Sigmoid colon (tissue), 4 donors: ENCODE measurements at regions not wholly inside any gene's neighbourhood (a gene's known extent, or its start where the extent isn't known, plus 50 kb on each side); places are given as distances from the start of the nearest gene placed in this dataset.

Experiments used
- CTCF ChIP-seq, 4 experiments: fragments of 450-650 bp in 3 of 4; fragments of 200-600 bp in 1 of 4; IDR thresholded peaks; one replicate each; pipeline ENCODE4 v1.5.1; 2016 to 2019; ENCODE audit warnings: antibody characterized with exemption in 4 of 4, mild to moderate bottlenecking in 3 of 4, moderate library complexity in 2 of 4
- EP300 ChIP-seq, 4 donors: sonication (generic); formaldehyde crosslinking; IDR thresholded peaks; one replicate each; pipeline ENCODE4 v1.6.1; 2017; ENCODE audit warnings: antibody characterized with exemption in 4 of 4
- POLR2A ChIP-seq, 2 donors: fragments of 450-650 bp; IDR thresholded peaks; one replicate each; pipeline ENCODE4 v1.6.1; 2016; ENCODE audit warnings: antibody characterized with exemption in 2 of 2, mild to moderate bottlenecking in 2 of 2, moderate library complexity in 2 of 2
- POLR2AphosphoS5 ChIP-seq, 4 donors: sonication (generic); formaldehyde crosslinking; IDR thresholded peaks; one replicate each; pipeline ENCODE4 v1.6.1; 2017; ENCODE audit warnings: antibody characterized with exemption in 4 of 4

- TF ChIP-seq POLR2A (IDR thresholded peaks at IDR 0.05) (no peak), CTCF (IDR thresholded peaks at IDR 0.05) (no peak), POLR2AphosphoS5 (IDR thresholded peaks at IDR 0.05) (no peak), EP300 (IDR thresholded peaks at IDR 0.05) (no peak)
These were observed 761.2 kb downstream of the TAF11L14 start for GRCh38 chr5:18395126-18396110.
